ENCODE measurements at regions not wholly inside any gene's neighbourhood (a gene's known extent, or its start where the extent isn't known, plus 50 kb on each side); places are given as distances from the start of the nearest gene placed in this dataset.
"Not testable (repeated sequence)": the region's sequence is repeated elsewhere in the genome, so short reads cannot be mapped to it uniquely, and the experiment has no call there.

GRCh38 chr18:76042511-76042910 lies 452.5 kb downstream of the ZNF516 start:
- no peak overlapping the region for H3K27ac ChIP-seq
- no peaks in the 10 kb centered on the region for H3K36me3 ChIP-seq
- no peak for TF ChIP-seq CTCF (IDR thresholded peaks at IDR 0.05)
- ATAC-seq: no peak
- no peaks in the 10 kb centered on the region for H3K27me3 ChIP-seq (ENCODE audit: low read depth)
- DNase-seq: no peak
- intact Hi-C loops (cut with DNase I): no loop called here
- H3K4me3 ChIP-seq: no peak overlapping the region
- H3K9me3 ChIP-seq: no peaks in the 10 kb centered on the region
- H3K4me1 ChIP-seq: no peaks in the 10 kb centered on the region

DNA sequence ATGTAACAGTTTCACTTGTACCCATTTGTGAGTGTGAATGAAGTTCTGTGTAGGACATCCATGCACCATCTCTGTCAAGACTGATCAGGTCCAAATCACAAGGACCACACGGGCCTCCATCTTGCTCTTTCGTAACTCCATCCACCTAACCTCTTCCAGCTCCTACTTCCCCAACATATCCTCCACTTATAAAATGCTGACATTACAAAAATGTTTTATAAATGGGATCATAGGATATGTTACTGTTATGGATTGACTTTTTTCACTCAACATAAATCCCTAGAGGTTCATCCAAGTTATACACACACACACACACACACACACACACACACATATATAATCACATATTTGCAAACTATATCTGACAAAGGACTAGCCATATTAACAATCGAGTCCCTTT lies 476.8 kb downstream of the ZNF516 start:
- no peaks in the 10 kb centered on the region for H3K27me3 ChIP-seq (ENCODE audit: low read depth)
- no peaks in the 10 kb centered on the region for H3K4me1 ChIP-seq
- H3K4me3 ChIP-seq: no peak overlapping the region
- ATAC-seq (no peak), DNase-seq (no peak)
- intact Hi-C loops (cut with DNase I): no loop called here
- no peaks in the 10 kb centered on the region for H3K9me3 ChIP-seq
- no peak for TF ChIP-seq CTCF (IDR thresholded peaks at IDR 0.05)
- H3K36me3 ChIP-seq: no peaks in the 10 kb centered on the region
- no peak overlapping the region for H3K27ac ChIP-seq

DNA sequence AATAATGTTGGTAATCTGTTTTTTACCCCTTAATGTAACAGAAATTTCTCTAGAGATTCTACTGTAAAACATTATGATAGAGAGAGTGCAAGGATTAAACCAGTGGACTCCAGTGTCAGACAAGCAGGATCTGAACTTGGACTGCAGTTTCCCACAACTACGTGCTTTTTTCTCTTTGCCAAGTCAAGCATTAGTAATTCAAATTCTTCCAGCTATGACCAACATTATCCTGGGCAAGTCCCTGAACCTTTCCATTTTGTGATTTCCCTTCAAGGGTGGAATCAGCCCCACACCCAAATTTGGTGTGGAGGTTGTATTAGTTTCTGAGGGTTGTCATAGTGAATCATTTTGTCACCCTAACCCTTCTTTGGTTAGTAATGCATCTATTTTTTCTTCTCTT lies 482.0 kb downstream of the ZNF516 start:
- TF ChIP-seq CTCF (IDR thresholded peaks at IDR 0.05): no peak
- Histone ChIP-seq H3K36me3 (no peaks in the 10 kb centered on the region), H3K4me3 (no peak overlapping the region), H3K27ac (no peak overlapping the region), H3K9me3 (no peaks in the 10 kb centered on the region), H3K27me3 (ENCODE audit: low read depth) (no peaks in the 10 kb centered on the region), H3K4me1 (no peaks in the 10 kb centered on the region)
- DNase-seq: no peak
- no peak for ATAC-seq
- intact Hi-C loops (cut with DNase I): no loop called here

DNA sequence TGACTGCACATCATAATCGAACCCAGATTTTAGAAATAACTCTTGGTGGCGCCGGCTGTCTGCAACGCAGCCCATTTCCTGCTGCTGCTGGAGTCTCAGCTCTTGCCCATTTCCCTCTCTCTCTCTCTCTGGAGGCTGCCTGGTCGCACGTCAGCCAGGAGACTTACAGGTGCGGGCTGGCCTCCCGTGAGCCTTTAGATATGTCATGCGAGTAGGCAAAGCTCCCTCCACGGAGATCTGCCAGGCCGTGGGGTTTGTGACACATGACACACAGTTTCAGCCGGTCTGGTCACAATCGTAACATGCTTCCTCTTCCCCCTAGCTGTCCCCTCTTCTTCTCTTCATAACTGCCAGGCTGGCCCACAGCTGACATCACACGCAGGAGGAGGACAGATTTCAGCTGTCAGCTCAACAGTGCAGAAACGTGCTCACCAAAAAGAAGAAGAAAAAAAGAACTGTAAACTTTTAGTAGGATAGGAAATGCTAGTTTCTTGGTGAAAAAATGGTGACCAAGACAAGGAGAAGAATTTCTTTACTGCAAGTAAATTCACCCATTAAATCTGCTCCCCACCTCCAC lies 489.3 kb downstream of the ZNF516 start:
- no peaks in the 10 kb centered on the region for H3K9me3 ChIP-seq
- ATAC-seq (no peak), DNase-seq (no peak)
- intact Hi-C loops (cut with DNase I): no loop called here
- no peaks in the 10 kb centered on the region for H3K27me3 ChIP-seq (ENCODE audit: low read depth)
- H3K4me1 ChIP-seq: no peaks in the 10 kb centered on the region
- TF ChIP-seq CTCF (IDR thresholded peaks at IDR 0.05): no peak
- H3K27ac ChIP-seq: no peak overlapping the region
- no peak overlapping the region for H3K4me3 ChIP-seq
- H3K36me3 ChIP-seq: no peaks in the 10 kb centered on the region

- H3K4me1 ChIP-seq; ATAC-seq; H3K4me3 ChIP-seq; H3K27ac ChIP-seq; H3K27me3 ChIP-seq (ENCODE audit: low read depth); DNase-seq; H3K9me3 ChIP-seq; intact Hi-C loops (cut with DNase I); H3K36me3 ChIP-seq: not testable (repeated sequence)
Measured at GRCh38 chr18:75987913-75988312, 507.1 kb downstream of the ZNF516 start.

DNA sequence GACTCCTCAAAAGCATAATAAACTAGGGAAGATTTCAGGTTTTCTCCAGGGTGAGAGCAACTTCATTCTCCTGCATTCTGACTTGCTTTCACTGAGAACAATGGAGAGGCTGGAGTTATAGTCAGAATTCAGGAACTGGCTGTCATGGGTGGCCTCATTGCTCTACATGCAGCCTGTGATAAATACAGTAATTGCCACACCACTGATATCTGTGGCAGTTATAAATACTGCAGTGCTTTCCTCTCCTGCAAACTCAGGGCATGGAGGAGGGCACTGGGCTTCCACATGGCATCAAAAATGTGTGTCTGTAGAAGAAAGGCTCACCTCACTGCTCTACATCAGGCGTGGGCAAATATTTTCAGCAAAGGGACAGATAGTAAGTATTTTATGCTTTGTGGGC lies 510.2 kb downstream of the ZNF516 start:
- no peak for DNase-seq
- intact Hi-C loops (cut with DNase I): no loop called here
- no peak for TF ChIP-seq CTCF (IDR thresholded peaks at IDR 0.05)
- ATAC-seq: no peak
- no peak overlapping the region for H3K4me3 ChIP-seq
- no peaks in the 10 kb centered on the region for H3K4me1 ChIP-seq
- no peaks in the 10 kb centered on the region for H3K36me3 ChIP-seq
- no peaks in the 10 kb centered on the region for H3K27me3 ChIP-seq (ENCODE audit: low read depth)
- H3K27ac ChIP-seq: no peak overlapping the region
- no peaks in the 10 kb centered on the region for H3K9me3 ChIP-seq

Data from lower lobe of right lung (tissue), 2 donors.